C4-2B (cell line): ENCODE measurements at regions not wholly inside any gene's neighbourhood (a gene's known extent, or its start where the extent isn't known, plus 50 kb on each side); places are given as distances from the start of the nearest gene placed in this dataset.

Experiments used
- H3K27ac ChIP-seq: fragments of 450-650 bp; 2 replicates; pipeline ENCODE4 v1.5.1; 2017
- CTCF ChIP-seq: fragments of 450-650 bp; conservative IDR thresholded peaks from 2 replicates; pipeline ENCODE4 v1.5.1; 2017; ENCODE audit warnings: mild to moderate bottlenecking
- ZFX ChIP-seq: fragments of 450-650 bp; IDR thresholded peaks from 2 replicates; pipeline ENCODE4 v1.6.1; 2017

GRCh38 chr2:104781151-104781550 is 72.8 kb upstream of the POU3F3 start:
- TF ChIP-seq CTCF (no peak), ZFX (no peak)
- no peak overlapping the region for H3K27ac ChIP-seq

- TF ChIP-seq ZFX: no peak
These were observed 69.7 kb upstream of the POU3F3 start for GRCh38 chr2:104784264-104784663.

GRCh38 chr2:104786204-104786603 is 67.7 kb upstream of the POU3F3 start:
- H3K27ac ChIP-seq: no peak overlapping the region

More at GRCh38 chr2:104784264-104784663, 69.7 kb upstream of the POU3F3 start:
- H3K27ac ChIP-seq: no peak overlapping the region

GRCh38 chr2:104786821-104787220 is 67.1 kb upstream of the POU3F3 start:
- TF ChIP-seq CTCF (no peak), ZFX (no peak)
- H3K27ac ChIP-seq: no peak overlapping the region

More at GRCh38 chr2:104786204-104786603, 67.7 kb upstream of the POU3F3 start:
- TF ChIP-seq CTCF (no peak), ZFX (no peak)

- TF ChIP-seq CTCF: no peak
- TF ChIP-seq ZFX: no peak
- H3K27ac ChIP-seq: no peak overlapping the region
These were observed 66.4 kb upstream of the POU3F3 start for GRCh38 chr2:104787298-104788065.

- H3K27ac ChIP-seq: no peak overlapping the region
- TF ChIP-seq ZFX (no peak), CTCF (no peak)
These were observed 65.0 kb upstream of the POU3F3 start for GRCh38 chr2:104788742-104789455.

GRCh38 chr2:104790100-104790811 is 63.7 kb upstream of the POU3F3 start:
- no peak for TF ChIP-seq ZFX
- no peak for TF ChIP-seq CTCF

More at GRCh38 chr2:104790100-104790811, 63.7 kb upstream of the POU3F3 start:
- H3K27ac ChIP-seq: no peak overlapping the region
